NCI-H226 (cell line): ENCODE measurements at regions not wholly inside any gene's neighbourhood (a gene's known extent, or its start where the extent isn't known, plus 50 kb on each side); places are given as distances from the start of the nearest gene placed in this dataset.
"Not testable (repeated sequence)": the region's sequence is repeated elsewhere in the genome, so short reads cannot be mapped to it uniquely, and the experiment has no call there.

Experiments
- DNase-seq: peaks from one replicate; pipeline ENCODE4 v3.0.0-alpha.2; 2015

DNA sequence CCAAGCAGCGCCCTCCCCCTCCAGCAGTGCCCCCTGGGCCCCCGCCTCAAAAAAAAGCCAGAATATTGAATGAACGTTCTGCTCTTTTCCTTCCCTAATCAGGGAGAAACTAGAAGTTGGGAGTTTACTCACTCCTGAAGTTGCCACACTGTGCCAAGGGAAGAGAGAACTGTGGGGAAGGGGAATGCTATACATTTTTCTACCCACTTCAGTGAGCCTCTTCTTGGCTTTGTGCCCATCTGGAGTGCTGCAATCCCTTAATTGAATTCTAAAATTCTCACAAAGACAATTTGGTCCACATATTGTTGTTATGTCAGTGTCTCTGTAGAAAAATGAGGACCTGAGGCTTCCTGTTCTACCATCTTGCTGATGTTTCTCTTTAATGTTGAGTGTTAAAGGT is 443.7 kb downstream of the DIRAS2 start:
- no peak for DNase-seq

- DNase-seq, result no peak
Observed at GRCh38 chr9:90201766-90202165, 440.9 kb downstream of the DIRAS2 start.

DNA sequence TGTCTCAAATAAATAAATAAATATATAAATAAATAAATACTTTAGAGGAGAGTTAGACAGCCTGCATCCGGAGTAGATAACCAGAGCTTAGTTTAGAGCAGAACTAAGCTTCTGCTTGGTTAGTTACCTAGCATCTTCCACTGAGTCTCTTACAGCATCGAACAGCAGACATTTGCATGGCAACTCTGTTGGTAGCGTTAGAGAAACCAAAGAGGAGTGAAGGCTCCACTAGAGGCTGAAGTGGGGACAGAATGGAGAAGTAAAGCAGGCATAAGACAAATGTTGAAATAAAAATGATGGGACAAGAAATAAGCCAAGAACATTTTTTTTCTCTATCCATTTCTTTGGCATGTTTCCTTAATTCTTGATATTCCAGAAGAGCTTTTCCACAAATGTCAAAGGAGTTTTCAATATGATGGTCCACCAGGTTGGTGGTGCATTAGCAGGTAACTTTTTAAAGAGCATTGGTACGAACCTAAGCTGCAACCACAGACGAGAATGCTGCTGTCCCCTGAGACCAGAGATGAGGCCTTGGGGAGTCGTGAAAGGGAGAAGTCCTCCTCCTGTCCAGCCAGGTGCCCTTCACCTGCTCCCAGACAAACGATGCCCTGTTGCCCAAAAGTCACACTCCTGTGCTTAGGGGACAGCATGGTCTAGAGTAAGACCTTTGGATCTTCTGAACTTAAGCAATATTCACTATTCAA is 438.3 kb downstream of the DIRAS2 start:
- DNase-seq, result no peak

- not testable (repeated sequence) for DNase-seq
Observed at GRCh38 chr9:90213045-90213444, 429.6 kb downstream of the DIRAS2 start.

- no peak for DNase-seq
Observed at GRCh38 chr9:90219548-90220118, 423.0 kb downstream of the DIRAS2 start.

DNA sequence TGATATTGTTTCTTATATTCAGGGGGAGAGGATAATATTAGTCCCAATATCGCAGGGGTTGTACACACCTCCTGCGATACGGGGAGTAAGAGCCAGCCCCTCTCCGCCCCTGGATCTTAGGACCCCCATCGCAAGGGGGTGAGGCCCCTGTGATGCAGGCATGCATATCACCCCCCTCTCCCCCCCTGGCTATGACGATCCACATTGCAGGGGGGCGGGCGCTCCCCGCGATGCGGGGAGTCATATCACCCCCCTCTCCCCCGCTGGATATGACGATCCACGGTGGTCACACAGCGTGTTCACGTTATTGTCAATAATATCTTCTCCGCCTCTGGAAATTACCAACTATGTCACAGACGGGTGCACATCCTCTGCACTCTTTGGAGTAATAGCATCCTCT is 420.7 kb downstream of the DIRAS2 start:
- DNase-seq, result not testable (repeated sequence)

DNA sequence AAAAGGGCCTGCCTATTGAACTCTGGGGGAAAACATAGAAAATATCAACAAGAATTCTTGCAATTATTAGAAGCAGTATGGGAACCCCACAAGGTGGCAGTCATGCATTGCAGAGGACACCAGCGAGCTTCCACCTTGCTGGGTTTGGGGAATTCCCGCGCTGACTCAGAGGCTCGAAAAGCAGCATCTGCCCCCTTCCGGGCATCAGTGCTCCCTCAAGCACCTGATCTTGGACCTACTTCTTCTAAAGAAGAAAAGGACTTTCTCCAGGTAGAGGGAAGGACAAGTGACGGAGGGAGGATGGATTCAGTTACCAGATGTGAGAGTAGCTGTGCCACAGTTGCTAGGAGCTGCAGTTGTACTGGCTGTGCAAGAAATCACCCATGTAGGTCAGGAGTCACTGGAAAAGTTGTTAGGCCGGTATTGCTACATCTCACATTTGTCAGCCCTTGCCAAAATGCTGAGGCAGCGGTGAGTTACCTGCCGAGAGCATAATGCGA is 415.7 kb downstream of the DIRAS2 start:
- DNase-seq, result not testable (repeated sequence)

- DNase-seq, result not testable (repeated sequence)
Observed at GRCh38 chr9:90233081-90233480, 409.5 kb downstream of the DIRAS2 start.

- no peak for DNase-seq
Observed at GRCh38 chr9:90240541-90240940, 402.1 kb downstream of the DIRAS2 start.

GRCh38 chr9:90245661-90246060 is 397.0 kb downstream of the DIRAS2 start:
- DNase-seq, result no peak

DNA sequence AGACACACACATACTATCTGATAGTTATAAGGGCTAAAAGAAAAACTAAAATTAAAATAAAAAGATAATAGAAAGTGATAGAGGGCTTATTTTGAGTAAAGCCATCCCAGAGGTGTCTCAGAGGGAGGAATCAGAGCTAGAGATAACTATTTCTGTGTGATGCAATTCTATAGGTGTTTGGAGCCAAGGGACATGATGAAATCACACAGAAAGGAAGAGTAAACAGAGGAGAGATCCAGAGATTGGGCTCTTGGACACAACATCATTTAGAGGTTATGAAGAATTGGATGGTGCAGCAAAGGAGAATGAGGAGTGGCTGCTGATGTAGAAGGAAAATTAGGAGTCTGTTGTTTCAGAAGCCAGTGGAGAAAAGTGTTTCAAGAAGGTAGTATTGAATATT is 393.5 kb downstream of the DIRAS2 start:
- no peak for DNase-seq

DNA sequence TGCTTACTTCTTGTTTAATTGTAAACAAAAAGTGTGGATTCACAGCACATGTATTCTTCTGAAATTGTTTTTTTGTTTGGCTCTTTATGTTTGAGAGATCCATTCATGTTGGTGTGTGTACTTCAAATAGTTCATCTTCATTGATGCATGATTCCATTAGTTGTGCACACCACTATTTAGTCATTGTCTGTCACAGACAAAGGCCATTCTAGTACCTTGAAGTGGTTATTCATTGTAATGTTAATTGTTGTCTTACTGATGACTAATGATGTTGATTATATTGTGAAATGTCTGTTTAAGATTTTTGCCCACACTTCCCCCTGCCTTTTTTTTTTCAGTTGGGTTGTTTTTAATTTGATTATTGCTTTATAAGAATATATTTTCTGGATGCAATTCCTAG is 391.3 kb downstream of the DIRAS2 start:
- DNase-seq, result no peak

- DNase-seq, result no peak
Observed at GRCh38 chr9:90256345-90256744, 386.3 kb downstream of the DIRAS2 start.

- DNase-seq, result no peak
Observed at GRCh38 chr9:90259311-90260246, 383.0 kb downstream of the DIRAS2 start.

DNA sequence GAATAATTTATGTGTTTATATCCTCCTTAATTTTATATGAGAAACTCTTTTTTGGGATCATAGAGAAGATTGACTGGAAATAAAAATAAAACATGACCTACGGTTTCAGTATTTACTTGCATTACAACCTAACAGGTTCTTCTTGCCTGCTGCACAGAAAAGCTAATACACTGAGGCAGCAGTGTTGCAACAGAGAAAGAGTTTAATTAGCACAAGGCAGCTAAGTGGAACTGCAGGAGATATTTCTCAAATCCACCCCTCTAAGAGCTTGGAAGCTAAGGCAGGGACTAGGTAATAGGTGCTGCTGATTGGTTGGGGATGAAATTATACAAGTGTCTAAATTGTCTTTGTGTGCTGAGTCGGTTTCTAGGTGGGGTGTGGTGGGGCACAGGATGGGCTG is 380.9 kb downstream of the DIRAS2 start:
- DNase-seq, result no peak

DNA sequence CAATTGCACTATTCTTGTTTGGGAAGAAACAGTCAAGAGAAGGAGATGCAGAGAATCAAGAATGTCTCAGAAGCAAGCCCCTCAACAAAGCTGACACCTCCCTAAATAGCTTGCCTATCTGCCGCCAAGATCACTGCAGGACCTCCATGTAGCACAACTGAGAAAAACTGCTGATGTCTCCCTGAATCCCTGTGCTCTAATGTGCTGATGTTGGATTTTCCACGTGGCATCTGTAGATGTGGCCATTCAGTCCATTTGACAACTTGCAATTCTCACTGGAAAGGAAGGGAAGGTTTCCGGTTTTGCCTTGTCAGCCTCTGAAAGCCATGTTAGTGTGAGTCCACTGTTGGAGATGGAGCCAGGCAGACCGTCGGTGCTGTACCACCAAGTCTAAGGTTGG is 374.0 kb downstream of the DIRAS2 start:
- no peak for DNase-seq

- DNase-seq, result no peak
Observed at GRCh38 chr9:90271707-90272106, 370.9 kb downstream of the DIRAS2 start.

GRCh38 chr9:90274725-90275124 is 367.9 kb downstream of the DIRAS2 start:
- DNase-seq, result no peak

GRCh38 chr9:90285946-90286345 is 356.7 kb downstream of the DIRAS2 start:
- DNase-seq, result no peak

DNA sequence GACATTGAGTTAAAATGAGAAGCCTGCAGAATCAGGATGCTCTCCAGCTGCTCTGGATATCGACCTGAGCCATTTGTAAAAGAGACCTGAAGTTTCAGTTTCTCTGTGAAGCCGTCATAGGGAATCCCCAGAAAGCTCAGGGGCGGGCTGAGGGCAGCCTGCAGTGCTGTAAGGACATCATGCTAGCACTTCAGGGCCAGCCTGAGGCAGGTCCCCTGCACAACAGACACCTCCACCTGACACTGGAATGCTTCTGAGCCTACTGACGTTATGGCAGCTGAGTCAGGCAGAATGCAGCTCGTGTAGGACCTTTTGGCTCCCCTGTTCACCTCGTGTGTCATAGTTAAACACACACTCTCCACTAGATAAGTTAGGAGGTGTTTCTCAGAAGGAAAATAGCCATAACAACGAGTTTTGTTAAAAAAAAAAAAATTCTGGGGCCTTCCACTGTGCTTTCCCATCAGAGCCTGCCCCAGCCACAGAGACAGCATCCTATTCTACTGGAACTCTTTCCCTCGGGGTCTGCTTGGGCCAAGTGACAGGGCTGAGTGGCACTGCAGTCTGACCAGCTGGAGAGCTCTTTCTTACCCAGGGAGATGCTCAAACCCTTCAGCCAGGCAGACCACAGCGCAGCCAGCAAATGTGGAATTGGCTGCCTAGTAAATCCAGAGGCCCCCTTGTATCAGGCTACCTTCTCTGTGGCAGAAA is 354.9 kb downstream of the DIRAS2 start:
- DNase-seq, result peak; percentile 41

DNA sequence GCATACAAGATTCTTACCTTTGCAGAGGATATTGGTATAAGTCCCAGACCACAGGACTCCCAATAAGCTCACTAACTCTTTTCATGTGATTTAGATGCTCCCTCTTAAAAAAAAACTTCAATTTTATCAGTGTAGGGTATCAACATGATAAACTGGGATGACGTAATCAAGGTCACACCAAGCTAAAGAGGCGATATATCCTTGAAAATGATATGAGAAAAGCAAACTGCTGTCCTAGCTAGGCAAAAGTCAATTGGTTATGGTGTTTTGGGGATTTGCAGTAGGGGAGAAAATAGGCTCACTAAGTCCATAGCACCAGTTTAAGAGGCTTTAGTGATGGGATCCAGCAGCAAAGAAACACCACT is 354.4 kb downstream of the DIRAS2 start:
- DNase-seq, result no peak

DNA sequence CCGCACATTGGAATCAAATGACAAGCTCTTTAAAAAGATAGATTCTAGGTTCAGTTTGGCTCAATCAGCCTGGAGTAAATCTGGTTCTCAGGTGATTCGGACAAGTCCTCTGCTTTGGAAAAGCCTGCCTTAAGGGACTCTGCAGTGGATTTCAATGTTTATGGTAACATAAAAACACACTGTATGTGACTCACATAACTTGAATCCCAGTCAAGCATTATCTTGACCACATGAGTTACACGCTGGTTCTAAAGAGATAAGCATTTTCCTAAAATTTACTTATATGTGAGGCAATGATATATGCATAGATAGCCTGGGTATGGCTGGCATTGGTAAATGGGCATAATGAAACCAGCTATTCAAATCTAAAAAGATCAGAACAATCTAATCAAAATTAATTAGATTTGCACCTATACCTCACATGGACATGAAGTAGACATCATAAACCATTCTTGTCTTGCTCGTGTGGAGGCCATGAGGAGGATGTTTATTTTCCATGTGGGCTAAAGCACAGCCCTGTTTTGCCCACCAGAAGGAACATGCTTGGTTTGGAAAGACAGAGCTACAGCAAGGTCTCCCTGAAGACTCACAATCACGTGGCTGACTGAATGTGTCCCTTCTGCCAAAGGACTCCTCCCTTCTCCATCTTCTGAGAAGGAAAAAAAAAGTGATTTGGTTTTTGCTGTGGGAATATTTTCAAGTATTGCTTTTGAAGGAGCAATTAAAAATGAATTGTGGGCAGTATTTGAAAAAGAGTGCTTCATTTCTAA is 351.7 kb downstream of the DIRAS2 start:
- peak; percentile 71 for DNase-seq
